WTC11 (cell line): ENCODE measurements at regions not wholly inside any gene's neighbourhood (a gene's known extent, or its start where the extent isn't known, plus 50 kb on each side); places are given as distances from the start of the nearest gene placed in this dataset.

ENCODE experiments used
- ATAC-seq: fragments of 200-7000 bp; cut with Tn5 transposase; 2 replicates; pipeline ENCODE4 v1.10.0; 2021; ENCODE audit warnings: mild to moderate bottlenecking, moderate library complexity
- CTCF ChIA-PET: fragments of 300-600 bp; sonication (Branson Sonifier 250); formaldehyde crosslinking; loops from one replicate; lab custom pipeline; 2021; ENCODE audit warnings: antibody characterized with exemption; lab: Charles Lee
- POLR2A ChIA-PET: fragments of 350-600 bp; sonication (Branson Sonifier 250); formaldehyde crosslinking; loops from one replicate; lab custom pipeline; 2021; ENCODE audit warnings: antibody characterized with exemption; lab: Charles Lee
- DNase-seq: peaks from one replicate; pipeline ENCODE4 v3.0.0; 2021; ENCODE audit warnings: low spot score
- H3K27ac Mint-ChIP-seq: 2 replicates; pipeline ENCODE4 v1.8.0; 2021; ENCODE audit warnings: mixed read lengths
- H3K27me3 Mint-ChIP-seq: 2 replicates; pipeline ENCODE4 v1.8.0; 2021; ENCODE audit warnings: low read depth, mild to moderate bottlenecking, moderate library complexity, mixed read lengths
- H3K36me3 Mint-ChIP-seq: 2 replicates; pipeline ENCODE4 v1.8.0; 2021; ENCODE audit warnings: mixed read lengths
- H3K4me1 Mint-ChIP-seq: 2 replicates; pipeline ENCODE4 v1.8.0; 2022; ENCODE audit warnings: mixed read lengths
- H3K4me3 Mint-ChIP-seq: 2 replicates; pipeline ENCODE4 v1.8.0; 2021; ENCODE audit warnings: mild to moderate bottlenecking, moderate library complexity, mixed read lengths
- H3K9me3 Mint-ChIP-seq: 2 replicates; pipeline ENCODE4 v1.8.0; 2021; ENCODE audit warnings: mixed read lengths
- ATF1 ChIP-seq: sonication (generic); formaldehyde crosslinking; IDR thresholded peaks from 2 replicates; pipeline ENCODE4 v1.8.1; 2023; ENCODE audit warnings: mild to moderate bottlenecking, moderate library complexity, missing genetic modification reagents
- CBFB ChIP-seq: sonication (generic); formaldehyde crosslinking; IDR thresholded peaks from 2 replicates; pipeline ENCODE4 v1.8.1; 2022; ENCODE audit warnings: mild to moderate bottlenecking, low read depth, missing genetic modification reagents
- CREM ChIP-seq: sonication (generic); formaldehyde crosslinking; IDR thresholded peaks from 2 replicates; pipeline ENCODE4 v1.8.1; 2022; ENCODE audit warnings: mild to moderate bottlenecking, missing genetic modification reagents, moderate library complexity
- FOXP4 ChIP-seq: sonication (generic); formaldehyde crosslinking; IDR thresholded peaks from 2 replicates; pipeline ENCODE4 v1.8.0; 2022; ENCODE audit warnings: mild to moderate bottlenecking, missing genetic modification reagents
- NFE2L1 ChIP-seq: sonication (generic); formaldehyde crosslinking; IDR thresholded peaks from 2 replicates; pipeline ENCODE4 v1.8.1; 2023; ENCODE audit warnings: missing genetic modification reagents
- NFYB ChIP-seq: sonication (generic); formaldehyde crosslinking; conservative IDR thresholded peaks from 2 replicates; pipeline ENCODE4 v1.8.0; 2022; ENCODE audit warnings: low read depth, missing genetic modification reagents
- NR1H2 ChIP-seq: sonication (generic); formaldehyde crosslinking; IDR thresholded peaks from 2 replicates; pipeline ENCODE4 v1.9.0; 2021; ENCODE audit warnings: mild to moderate bottlenecking, moderate library complexity, missing genetic modification reagents
- SP1 ChIP-seq: sonication (generic); formaldehyde crosslinking; conservative IDR thresholded peaks from 2 replicates; pipeline ENCODE4 v1.8.1; 2022; ENCODE audit warnings: missing genetic modification reagents
- ZNF281 ChIP-seq: sonication (generic); formaldehyde crosslinking; IDR thresholded peaks from 2 replicates; pipeline ENCODE4 v1.8.0; 2023; ENCODE audit warnings: mild to moderate bottlenecking, missing genetic modification reagents

GRCh38 chr3:178900029-178900646, 171.5 kb downstream of the ZMAT3 start:
- Mint-ChIP-seq H3K36me3 (no peaks in the 10 kb centered on the region), H3K9me3 (no peaks in the 10 kb centered on the region)
- CTCF ChIA-PET = interaction anchor here (0.8 kb wide), 1 partner anchor 416 kb away, joined by 3 read pairs; no protein-coding TSS in a partner anchor

GRCh38 chr3:178895178-178895789, 176.3 kb downstream of the ZMAT3 start:
- peaks cover 9% of the 10 kb centered on the region for H3K9me3 Mint-ChIP-seq
- H3K27ac Mint-ChIP-seq = no peak overlapping the region
- ChIA-PET POLR2A (no interaction called here), CTCF (no interaction called here)
- no peak for DNase-seq
- TF ChIP-seq CREM (no peak), NFYB (no peak)
- no peaks in the 10 kb centered on the region for H3K36me3 Mint-ChIP-seq
- no peak overlapping the region for H3K4me3 Mint-ChIP-seq
- no peaks in the 10 kb centered on the region for H3K27me3 Mint-ChIP-seq
- H3K4me1 Mint-ChIP-seq = 0 out of 2 replicates have a peak, but pooled peaks cover 4% of the 10 kb centered on the region
- ATAC-seq = no peak

More at GRCh38 chr3:178900029-178900646, 171.5 kb downstream of the ZMAT3 start:
- Mint-ChIP-seq H3K27ac (no peak overlapping the region), H3K4me3 (no peak overlapping the region), H3K27me3 (no peaks in the 10 kb centered on the region), H3K4me1 (0 out of 2 replicates have a peak, but pooled peaks cover 4% of the 10 kb centered on the region)
- POLR2A ChIA-PET = no interaction called here
- no peak for DNase-seq
- TF ChIP-seq ZNF281 (CRISPR knock-in tag) = no peak
- no peak for TF ChIP-seq NFE2L1 (CRISPR knock-in tag)
- no peak for TF ChIP-seq FOXP4 (CRISPR knock-in tag)
- TF ChIP-seq CBFB = no peak
- no peak for TF ChIP-seq NR1H2
- TF ChIP-seq SP1 (CRISPR knock-in tag) = no peak
- no peak for TF ChIP-seq ATF1
- no peak for ATAC-seq
